ENCODE measurements at regions not wholly inside any gene's neighbourhood (a gene's known extent, or its start where the extent isn't known, plus 50 kb on each side); places are given as distances from the start of the nearest gene placed in this dataset.

DNA sequence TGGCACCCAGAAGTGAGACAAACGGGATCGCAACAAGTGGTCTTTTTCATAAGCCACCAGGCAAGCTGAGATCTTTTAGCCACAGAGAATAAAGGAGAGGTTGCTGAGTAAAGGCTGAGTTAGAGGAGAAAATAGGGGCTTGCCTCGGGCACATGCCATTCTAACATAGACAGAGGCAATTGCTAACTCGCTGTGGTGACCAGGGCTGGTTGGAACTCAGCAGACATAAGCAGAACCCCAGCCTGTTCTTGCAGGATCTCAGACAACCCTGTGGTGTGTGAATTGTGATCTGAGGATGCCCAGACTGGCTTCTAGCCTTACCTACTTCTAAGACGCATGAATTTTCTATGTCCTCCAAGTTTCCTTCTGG lies 300.2 kb downstream of the CDCA7 start (continued):
- TF ChIP-seq NFE2L1 (CRISPR knock-in tag; IDR thresholded peaks at IDR 0.05) = no peak
- TF ChIP-seq USF2 (CRISPR knock-in tag; IDR thresholded peaks at IDR 0.05) = no peak
- TF ChIP-seq NFATC4 (CRISPR knock-in tag; IDR thresholded peaks at IDR 0.05) = no peak
- TF ChIP-seq TEAD1 (CRISPR knock-in tag; IDR thresholded peaks at IDR 0.05) = no peak
- TF ChIP-seq, protein P1, sequence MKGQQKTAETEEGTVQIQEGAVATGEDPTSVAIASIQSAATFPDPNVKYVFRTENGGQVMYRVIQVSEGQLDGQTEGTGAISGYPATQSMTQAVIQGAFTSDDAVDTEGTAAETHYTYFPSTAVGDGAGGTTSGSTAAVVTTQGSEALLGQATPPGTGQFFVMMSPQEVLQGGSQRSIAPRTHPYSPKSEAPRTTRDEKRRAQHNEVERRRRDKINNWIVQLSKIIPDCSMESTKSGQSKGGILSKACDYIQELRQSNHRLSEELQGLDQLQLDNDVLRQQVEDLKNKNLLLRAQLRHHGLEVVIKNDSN (CRISPR knock-in tag; IDR thresholded peaks at IDR 0.05) = no peak
- TF ChIP-seq NFYB (CRISPR knock-in tag; conservative IDR thresholded peaks at IDR 0.05; ENCODE audit: low read depth) = no peak
- no peak for TF ChIP-seq FOXJ3 (CRISPR knock-in tag; IDR thresholded peaks at IDR 0.05; ENCODE audit: borderline replicate concordance)
- TF ChIP-seq GTF2I (CRISPR knock-in tag; conservative IDR thresholded peaks at IDR 0.05) = no peak
- no peak for TF ChIP-seq ELF4 (CRISPR knock-in tag; IDR thresholded peaks at IDR 0.05; ENCODE audit: low read depth)

DNA sequence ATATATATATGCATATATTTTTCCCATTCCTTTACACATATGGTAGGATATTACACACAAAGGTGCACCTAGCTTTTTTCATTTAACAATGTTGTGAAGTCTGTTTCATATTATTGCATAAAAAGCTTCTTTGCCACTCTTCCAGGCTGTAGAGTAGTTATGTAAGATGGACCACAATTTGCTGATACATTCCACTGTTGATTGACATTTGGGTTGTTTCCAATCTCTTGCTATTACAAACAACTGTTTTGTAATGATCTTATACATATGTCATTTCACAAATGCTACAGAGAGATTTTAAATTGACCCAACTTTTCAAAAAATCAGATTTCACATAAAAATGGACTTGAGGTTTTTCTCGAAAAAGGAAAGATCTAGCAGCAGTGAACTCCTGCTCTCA lies 301.4 kb downstream of the CDCA7 start:
- POLR2A ChIA-PET = no interaction called here
- Mint-ChIP-seq H3K9me3 (peaks cover 3% of the 10 kb centered on the region; the same call in 1 of the 2 replicates), H3K27me3 (ENCODE audit: low read depth) (no peaks in the 10 kb centered on the region), H3K4me1 (peaks cover 18% of the 10 kb centered on the region), H3K27ac (no peak overlapping the region), H3K4me3 (no peak overlapping the region), H3K36me3 (no peaks in the 10 kb centered on the region)
- ATAC-seq = no peak
- DNase-seq (ENCODE audit: low spot score) = no peak
- CTCF ChIA-PET = no interaction called here
- TF ChIP-seq TEAD1 (CRISPR knock-in tag; IDR thresholded peaks at IDR 0.05) (no peak), PRRX2 (CRISPR knock-in tag; IDR thresholded peaks at IDR 0.05) (no peak), FOXK1 (CRISPR knock-in tag; IDR thresholded peaks at IDR 0.05) (no peak), RELA (CRISPR knock-in tag; IDR thresholded peaks at IDR 0.05; ENCODE audit: borderline replicate concordance) (no peak), JUN (CRISPR knock-in tag; IDR thresholded peaks at IDR 0.05) (no peak), IRF2 (CRISPR knock-in tag; IDR thresholded peaks at IDR 0.05; ENCODE audit: borderline replicate concordance, low read depth) (no peak)

GRCh38 chr2:173657996-173658717 lies 303.5 kb downstream of the CDCA7 start:
- Mint-ChIP-seq H3K9me3 (no peaks in the 10 kb centered on the region), H3K27ac (no peak overlapping the region), H3K36me3 (no peaks in the 10 kb centered on the region), H3K27me3 (ENCODE audit: low read depth) (no peaks in the 10 kb centered on the region), H3K4me3 (no peak overlapping the region), H3K4me1 (peaks cover 12% of the 10 kb centered on the region)
- ATAC-seq = no peak
- POLR2A ChIA-PET = no interaction called here
- TF ChIP-seq ELF4 (CRISPR knock-in tag; IDR thresholded peaks at IDR 0.05; ENCODE audit: low read depth) (no peak), NR2C2 (CRISPR knock-in tag; IDR thresholded peaks at IDR 0.05) (no peak), ZNF532 (CRISPR knock-in tag; IDR thresholded peaks at IDR 0.05; ENCODE audit: borderline replicate concordance) (no peak), TEAD1 (CRISPR knock-in tag; IDR thresholded peaks at IDR 0.05) (no peak), TEAD4 (CRISPR knock-in tag; IDR thresholded peaks at IDR 0.05) (no peak), ZNF671 (CRISPR knock-in tag; IDR thresholded peaks at IDR 0.05) (no peak), FOXK1 (CRISPR knock-in tag; IDR thresholded peaks at IDR 0.05) (no peak), CTCF (IDR thresholded peaks at IDR 0.05) (no peak)
- TF ChIP-seq, protein P2, sequence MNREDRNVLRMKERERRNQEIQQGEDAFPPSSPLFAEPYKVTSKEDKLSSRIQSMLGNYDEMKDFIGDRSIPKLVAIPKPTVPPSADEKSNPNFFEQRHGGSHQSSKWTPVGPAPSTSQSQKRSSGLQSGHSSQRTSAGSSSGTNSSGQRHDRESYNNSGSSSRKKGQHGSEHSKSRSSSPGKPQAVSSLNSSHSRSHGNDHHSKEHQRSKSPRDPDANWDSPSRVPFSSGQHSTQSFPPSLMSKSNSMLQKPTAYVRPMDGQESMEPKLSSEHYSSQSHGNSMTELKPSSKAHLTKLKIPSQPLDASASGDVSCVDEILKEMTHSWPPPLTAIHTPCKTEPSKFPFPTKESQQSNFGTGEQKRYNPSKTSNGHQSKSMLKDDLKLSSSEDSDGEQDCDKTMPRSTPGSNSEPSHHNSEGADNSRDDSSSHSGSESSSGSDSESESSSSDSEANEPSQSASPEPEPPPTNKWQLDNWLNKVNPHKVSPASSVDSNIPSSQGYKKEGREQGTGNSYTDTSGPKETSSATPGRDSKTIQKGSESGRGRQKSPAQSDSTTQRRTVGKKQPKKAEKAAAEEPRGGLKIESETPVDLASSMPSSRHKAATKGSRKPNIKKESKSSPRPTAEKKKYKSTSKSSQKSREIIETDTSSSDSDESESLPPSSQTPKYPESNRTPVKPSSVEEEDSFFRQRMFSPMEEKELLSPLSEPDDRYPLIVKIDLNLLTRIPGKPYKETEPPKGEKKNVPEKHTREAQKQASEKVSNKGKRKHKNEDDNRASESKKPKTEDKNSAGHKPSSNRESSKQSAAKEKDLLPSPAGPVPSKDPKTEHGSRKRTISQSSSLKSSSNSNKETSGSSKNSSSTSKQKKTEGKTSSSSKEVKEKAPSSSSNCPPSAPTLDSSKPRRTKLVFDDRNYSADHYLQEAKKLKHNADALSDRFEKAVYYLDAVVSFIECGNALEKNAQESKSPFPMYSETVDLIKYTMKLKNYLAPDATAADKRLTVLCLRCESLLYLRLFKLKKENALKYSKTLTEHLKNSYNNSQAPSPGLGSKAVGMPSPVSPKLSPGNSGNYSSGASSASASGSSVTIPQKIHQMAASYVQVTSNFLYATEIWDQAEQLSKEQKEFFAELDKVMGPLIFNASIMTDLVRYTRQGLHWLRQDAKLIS (CRISPR knock-in tag; IDR thresholded peaks at IDR 0.05; ENCODE audit: borderline replicate concordance) = no peak
- CTCF ChIA-PET = no interaction called here
- no peak for DNase-seq (ENCODE audit: low spot score)

All from WTC11 (cell line).